OCI-LY1 (cell line): ENCODE measurements at regions not wholly inside any gene's neighbourhood (a gene's known extent, or its start where the extent isn't known, plus 50 kb on each side); places are given as distances from the start of the nearest gene placed in this dataset.

Experiments used
- EZH2 ChIP-seq: fragments of 200-600 bp; sonication (generic), shearing (Covaris generic); IDR thresholded peaks from 2 replicates; pipeline ENCODE4 v1.8.0; 2017; ENCODE audit warnings: borderline replicate concordance, mixed run types, mild to moderate bottlenecking, antibody characterized with exemption, low read length, moderate library complexity, mixed read lengths
- TF ChIP-seq, protein P1 (sequence below): fragments of 200-600 bp; sonication (generic), shearing (Covaris generic); IDR thresholded peaks from 2 replicates; pipeline ENCODE4 v1.5.1; 2017; ENCODE audit warnings: mild to moderate bottlenecking, antibody characterized with exemption, low read length, moderate library complexity, mixed read lengths

DNA sequence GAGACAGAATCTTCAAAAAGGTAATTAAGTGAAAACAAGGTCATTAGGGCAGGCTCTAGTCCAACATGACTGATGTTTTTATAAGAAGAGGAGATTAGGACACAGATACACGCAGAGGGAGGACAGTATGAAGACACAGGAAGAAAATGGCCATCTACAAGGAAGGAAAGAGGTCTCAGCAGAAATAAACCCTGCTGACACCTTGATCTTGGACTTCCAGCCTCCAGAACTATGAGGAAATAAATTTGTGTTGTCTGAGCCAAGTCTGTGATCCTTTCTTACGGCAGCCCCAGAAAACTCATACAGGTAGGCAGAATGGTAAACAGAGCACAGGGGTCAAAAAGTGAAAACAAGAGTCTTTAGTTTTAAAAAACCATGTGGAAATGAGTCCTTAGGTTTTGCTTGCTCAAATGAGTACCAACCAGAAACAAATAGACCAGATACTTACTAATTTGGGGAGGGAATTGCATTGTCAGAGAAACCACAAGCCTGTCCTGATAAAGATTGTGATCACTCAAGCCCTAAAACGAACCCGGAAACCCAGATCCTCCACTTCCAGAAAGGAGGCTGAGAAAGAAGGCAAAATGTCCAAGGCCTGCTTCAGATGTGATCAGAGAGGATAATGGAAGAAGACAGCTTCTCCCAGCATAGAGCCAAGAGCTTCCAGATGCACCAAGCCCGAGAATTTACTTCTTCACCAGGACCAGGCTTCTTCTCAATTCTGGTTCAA is 93.9 kb downstream of the DUSP6 start:
- TF ChIP-seq, protein P1, sequence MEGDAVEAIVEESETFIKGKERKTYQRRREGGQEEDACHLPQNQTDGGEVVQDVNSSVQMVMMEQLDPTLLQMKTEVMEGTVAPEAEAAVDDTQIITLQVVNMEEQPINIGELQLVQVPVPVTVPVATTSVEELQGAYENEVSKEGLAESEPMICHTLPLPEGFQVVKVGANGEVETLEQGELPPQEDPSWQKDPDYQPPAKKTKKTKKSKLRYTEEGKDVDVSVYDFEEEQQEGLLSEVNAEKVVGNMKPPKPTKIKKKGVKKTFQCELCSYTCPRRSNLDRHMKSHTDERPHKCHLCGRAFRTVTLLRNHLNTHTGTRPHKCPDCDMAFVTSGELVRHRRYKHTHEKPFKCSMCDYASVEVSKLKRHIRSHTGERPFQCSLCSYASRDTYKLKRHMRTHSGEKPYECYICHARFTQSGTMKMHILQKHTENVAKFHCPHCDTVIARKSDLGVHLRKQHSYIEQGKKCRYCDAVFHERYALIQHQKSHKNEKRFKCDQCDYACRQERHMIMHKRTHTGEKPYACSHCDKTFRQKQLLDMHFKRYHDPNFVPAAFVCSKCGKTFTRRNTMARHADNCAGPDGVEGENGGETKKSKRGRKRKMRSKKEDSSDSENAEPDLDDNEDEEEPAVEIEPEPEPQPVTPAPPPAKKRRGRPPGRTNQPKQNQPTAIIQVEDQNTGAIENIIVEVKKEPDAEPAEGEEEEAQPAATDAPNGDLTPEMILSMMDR: no peak
- no peak for TF ChIP-seq EZH2
